Adrenal gland (tissue), 9 donors: ENCODE measurements at regions not wholly inside any gene's neighbourhood (a gene's known extent, or its start where the extent isn't known, plus 50 kb on each side); places are given as distances from the start of the nearest gene placed in this dataset.

ENCODE experiments used
- DNase-seq, 7 donors: peaks; one replicate each; pipeline ENCODE4 v3.0.0-alpha.2; 2019 to 2020
- H3K27ac ChIP-seq, 5 donors: fragments of 200-600 bp; sonication (generic) in 4 of 5; 1 replicate in 3 of 5; 2 replicates in 2 of 5; pipeline versions ENCODE4 v1.5.1 to v1.8.0; 2016 to 2020; ENCODE audit warnings: mild to moderate bottlenecking in 1 of 5
- H3K27me3 ChIP-seq: fragments of 200-600 bp; 2 replicates; pipeline ENCODE4 v1.8.0; 2021
- H3K36me3 ChIP-seq, 2 donors: fragments of 200-600 bp; replicated peaks in 1 of 2; 1 replicate in 1 of 2; 2 replicates in 1 of 2; pipeline versions ENCODE4 v1.5.1 to v1.8.0; 2018 to 2022
- H3K4me1 ChIP-seq, 2 donors: fragments of 200-600 bp; replicated peaks in 1 of 2; 1 replicate in 1 of 2; 2 replicates in 1 of 2; pipeline versions ENCODE4 v1.5.1 to v1.8.0; 2018 to 2021
- H3K4me3 ChIP-seq, 4 donors: fragments of 200-600 bp; sonication (generic) in 3 of 4; one replicate each; pipeline ENCODE4 v1.5.1; 2016 to 2018
- H3K9me3 ChIP-seq, 3 donors: fragments of 200-600 bp; sonication (generic) in 1 of 3; replicated peaks in 1 of 3; 1 replicate in 2 of 3; 2 replicates in 1 of 3; pipeline versions ENCODE4 v1.5.1 to v1.8.0; 2016 to 2021
- POLR2A ChIP-seq, 2 donors: fragments of 450-650 bp; IDR thresholded peaks; one replicate each; pipeline ENCODE4 v1.6.1; 2017; ENCODE audit warnings: antibody characterized with exemption in 2 of 2, mild to moderate bottlenecking in 2 of 2, moderate library complexity in 1 of 2
- WGBS, 4 donors: extraction: QIAGEN DNeasy Blood & Tissue Kit in 2 of 4; methylation state at CpG; one replicate each; pipeline versions ENCODE4 v1.1.5 to v1.1.7; 2013 to 2017; 5-methylcytosine and 5-hydroxymethylcytosine counted together
- intact Hi-C, 2 donors: fragments of 100-400 bp; cut with DNase I; formaldehyde crosslinking; loops; one replicate each; pipeline versions ENCODE4 v1.14.1 to v1.15.0; 2022 to 2023
- TF ChIP-seq, protein P1 (sequence below), 6 experiments: fragments of 450-650 bp in 4 of 6; fragments of 200-600 bp in 2 of 6; sonication (generic) in 1 of 6; IDR thresholded peaks; 1 replicate in 5 of 6; 2 replicates in 1 of 6; pipeline versions ENCODE4 v1.5.1 to v1.8.0; 2016 to 2021; ENCODE audit warnings: antibody characterized with exemption in 6 of 6, mild to moderate bottlenecking in 2 of 6, moderate library complexity in 1 of 6
- donor health status: healthy with polysubstance abuse.
- donor health status: Bipolar disorder and iron deficiency.
- donor health status: DM: yes; HTN: yes; CAD: no.
- donor health status: DM: no; HTN: no; CAD: no.
- donor health status: DM: no; HTN: no; CAD: no.

DNA sequence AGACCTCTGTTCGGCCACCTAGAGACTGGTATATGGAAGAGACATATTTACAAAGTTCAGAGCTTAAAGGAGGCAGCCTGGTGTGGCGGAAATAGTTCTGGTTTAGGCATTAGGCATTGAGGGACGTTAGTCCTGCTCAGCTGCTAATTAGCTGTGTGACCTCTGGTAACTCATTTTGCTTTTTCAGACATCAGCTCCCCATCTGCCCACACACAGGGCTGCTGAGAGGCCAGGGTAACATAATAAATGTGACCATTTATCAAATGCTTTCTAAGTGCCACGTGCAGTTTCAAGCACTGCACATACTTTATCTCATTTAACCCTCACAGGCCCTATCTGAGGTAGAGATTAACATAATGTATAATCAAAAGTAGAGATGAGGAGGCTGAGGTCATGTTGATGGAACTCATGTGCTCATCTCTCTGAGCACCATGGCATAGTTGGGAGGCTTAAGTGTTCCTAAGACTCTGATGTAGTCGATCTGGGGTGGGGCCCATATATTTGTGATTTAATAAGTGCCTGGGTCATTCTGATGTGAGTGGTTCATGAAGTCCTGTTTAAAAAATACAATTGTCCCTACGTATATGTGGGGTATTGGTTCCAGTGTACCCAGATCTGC lies 267.2 kb upstream of the PLXNA2 start:
- Histone ChIP-seq H3K27me3 (no peaks in the 10 kb centered on the region), H3K9me3 (no peaks in the 10 kb centered on the region), H3K27ac (no peak overlapping the region), H3K4me1 (no peaks in the 10 kb centered on the region), H3K4me3 (no peak overlapping the region), H3K36me3 (no peaks in the 10 kb centered on the region)
- intact Hi-C loops, result no loop called here
- no peak for TF ChIP-seq POLR2A (IDR thresholded peaks at IDR 0.05)
- TF ChIP-seq, protein P1, sequence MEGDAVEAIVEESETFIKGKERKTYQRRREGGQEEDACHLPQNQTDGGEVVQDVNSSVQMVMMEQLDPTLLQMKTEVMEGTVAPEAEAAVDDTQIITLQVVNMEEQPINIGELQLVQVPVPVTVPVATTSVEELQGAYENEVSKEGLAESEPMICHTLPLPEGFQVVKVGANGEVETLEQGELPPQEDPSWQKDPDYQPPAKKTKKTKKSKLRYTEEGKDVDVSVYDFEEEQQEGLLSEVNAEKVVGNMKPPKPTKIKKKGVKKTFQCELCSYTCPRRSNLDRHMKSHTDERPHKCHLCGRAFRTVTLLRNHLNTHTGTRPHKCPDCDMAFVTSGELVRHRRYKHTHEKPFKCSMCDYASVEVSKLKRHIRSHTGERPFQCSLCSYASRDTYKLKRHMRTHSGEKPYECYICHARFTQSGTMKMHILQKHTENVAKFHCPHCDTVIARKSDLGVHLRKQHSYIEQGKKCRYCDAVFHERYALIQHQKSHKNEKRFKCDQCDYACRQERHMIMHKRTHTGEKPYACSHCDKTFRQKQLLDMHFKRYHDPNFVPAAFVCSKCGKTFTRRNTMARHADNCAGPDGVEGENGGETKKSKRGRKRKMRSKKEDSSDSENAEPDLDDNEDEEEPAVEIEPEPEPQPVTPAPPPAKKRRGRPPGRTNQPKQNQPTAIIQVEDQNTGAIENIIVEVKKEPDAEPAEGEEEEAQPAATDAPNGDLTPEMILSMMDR (IDR thresholded peaks at IDR 0.05), result no peak
- 54 to 64% (median 61%) methylated on average over 6 of the region's 6 CpGs for WGBS, 4 donors
- no peak for DNase-seq

DNA sequence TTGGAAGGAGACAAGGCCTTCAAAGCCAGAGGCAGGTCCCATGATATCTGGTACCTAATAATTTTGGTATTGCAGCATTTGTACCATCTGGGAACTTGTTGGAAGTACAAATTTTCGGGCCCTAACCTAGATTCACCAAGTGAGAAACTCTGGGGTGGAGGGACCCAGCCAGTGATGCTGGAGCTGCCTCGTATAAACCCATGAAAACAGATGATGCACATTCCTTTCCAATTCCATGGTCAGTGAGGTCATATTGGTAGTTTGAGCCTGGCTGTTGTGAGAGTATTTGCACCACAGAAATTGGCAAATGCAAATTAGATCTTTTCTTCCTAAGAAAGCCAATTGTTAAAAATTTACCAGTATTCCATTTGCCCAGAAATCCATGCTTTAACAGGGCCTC lies 269.6 kb upstream of the PLXNA2 start:
- no peaks in the 10 kb centered on the region for H3K36me3 ChIP-seq
- TF ChIP-seq POLR2A (IDR thresholded peaks at IDR 0.05), result no peak
- TF ChIP-seq, protein P1 (IDR thresholded peaks at IDR 0.05), result no peak
- no peak overlapping the region for H3K27ac ChIP-seq
- intact Hi-C loops, result no loop called here
- no peaks in the 10 kb centered on the region for H3K4me1 ChIP-seq
- no peaks in the 10 kb centered on the region for H3K27me3 ChIP-seq
- WGBS, 4 donors, result 69 to 88% (median 77%) methylated on average over 2 of the region's 2 CpGs
- H3K4me3 ChIP-seq, result no peak overlapping the region
- DNase-seq, result no peak
- no peaks in the 10 kb centered on the region for H3K9me3 ChIP-seq

DNA sequence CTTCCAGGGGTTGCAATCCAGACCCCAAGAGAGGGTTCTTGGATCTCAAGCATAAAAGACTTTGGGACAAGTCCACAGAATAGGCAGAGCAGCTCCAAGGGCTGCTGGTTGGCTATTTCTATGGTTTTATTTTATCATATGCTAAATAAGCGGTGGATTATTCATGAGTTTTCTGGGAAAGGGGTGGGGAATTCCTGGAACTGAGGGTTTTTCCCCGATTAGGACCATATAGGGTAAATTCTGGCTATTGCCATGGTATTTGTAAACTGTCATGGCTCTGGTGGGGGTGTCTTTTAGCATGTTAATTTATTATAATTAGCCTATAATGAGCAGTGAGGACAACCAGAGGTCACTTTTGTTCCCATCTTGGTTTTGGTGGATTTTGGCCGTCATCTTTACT lies 270.9 kb upstream of the PLXNA2 start:
- Histone ChIP-seq H3K4me3 (no peak overlapping the region), H3K27me3 (no peaks in the 10 kb centered on the region), H3K4me1 (no peaks in the 10 kb centered on the region), H3K27ac (no peak overlapping the region), H3K9me3 (no peaks in the 10 kb centered on the region), H3K36me3 (no peaks in the 10 kb centered on the region)
- intact Hi-C loops, result no loop called here
- WGBS, 4 donors, result 86 to 94% (median 88%) methylated on average over 3 of the region's 3 CpGs
- TF ChIP-seq, protein P1 (IDR thresholded peaks at IDR 0.05), result no peak
- no peak for TF ChIP-seq POLR2A (IDR thresholded peaks at IDR 0.05)
- DNase-seq, result no peak

DNA sequence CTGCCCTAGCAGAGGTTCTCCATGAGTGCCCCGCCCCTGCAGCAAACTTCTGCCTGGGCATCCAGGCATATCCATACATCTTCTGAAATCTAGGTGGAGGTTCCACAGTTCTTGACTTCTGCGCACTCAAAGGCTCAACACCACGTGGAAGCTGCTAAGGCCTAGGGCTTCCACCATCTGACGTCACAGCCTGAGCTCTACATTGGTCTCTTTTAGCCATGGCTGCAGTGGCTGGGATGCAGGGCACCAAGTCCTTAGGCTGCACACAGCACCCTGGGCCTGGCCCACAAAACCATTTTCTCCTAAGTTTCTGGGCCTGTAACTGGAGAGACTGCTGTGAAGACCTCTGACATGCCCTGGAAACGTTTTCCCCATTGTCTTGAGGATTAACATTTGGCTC lies 272.6 kb upstream of the PLXNA2 start:
- TF ChIP-seq, protein P1 (IDR thresholded peaks at IDR 0.05), result no peak
- TF ChIP-seq POLR2A (IDR thresholded peaks at IDR 0.05), result no peak
- intact Hi-C loops, result no loop called here
- 69 to 84% (median 78%) methylated on average over 4 to 5 of the region's 5 CpGs for WGBS, 4 donors
- Histone ChIP-seq H3K36me3 (no peaks in the 10 kb centered on the region), H3K4me3 (no peak overlapping the region), H3K27me3 (no peaks in the 10 kb centered on the region), H3K27ac (no peak overlapping the region), H3K9me3 (no peaks in the 10 kb centered on the region), H3K4me1 (no peaks in the 10 kb centered on the region)
- DNase-seq, result no peak
